ENCODE measurements at regions not wholly inside any gene's neighbourhood (a gene's known extent, or its start where the extent isn't known, plus 50 kb on each side); places are given as distances from the start of the nearest gene placed in this dataset.

DNA sequence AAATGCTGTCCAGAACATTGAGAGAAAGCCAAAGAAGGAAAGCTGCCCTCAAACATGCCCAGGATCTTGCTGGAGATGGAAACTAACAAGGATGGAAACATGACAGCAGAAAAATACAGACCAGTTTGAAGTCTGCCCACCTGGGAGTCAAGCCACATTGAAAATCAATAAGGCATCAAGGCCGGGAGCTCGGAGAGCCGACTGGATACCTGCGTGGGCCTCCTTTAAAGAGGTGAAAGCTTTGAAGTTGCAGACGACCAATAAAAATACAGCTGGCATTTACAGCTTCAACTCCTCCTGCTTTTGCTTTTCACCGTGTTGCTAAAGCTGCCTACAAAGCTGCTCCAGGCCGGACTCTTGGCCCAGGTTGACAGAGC, 279.7 kb downstream of the SRBD1 start:
- no peaks in the 10 kb centered on the region for H3K9me3 ChIP-seq (ENCODE audit: control insufficient read depth, insufficient read depth, low read depth, low read length)
- H3K27ac ChIP-seq (ENCODE audit: extremely low read depth, low read depth, low read length), result no peak overlapping the region
- ChIA-PET POLR2A (interaction anchor here (0.6 kb wide), 1 partner anchor 260 kb away, joined by 3 read pairs; no protein-coding TSS in a partner anchor), CTCF (interaction anchor here (0.5 to 0.6 kb wide), 2 partner anchors 257 to 447 kb away, joined by 3 read pairs; no protein-coding TSS in a partner anchor)
- H3K4me1 ChIP-seq (ENCODE audit: control insufficient read depth, insufficient read depth, low read length), result no peaks in the 10 kb centered on the region
- H3K4me3 ChIP-seq (ENCODE audit: low read depth, low read length), result no peak overlapping the region
- no peak for TF ChIP-seq ZNF394 (tag by site-specific recombination; IDR thresholded peaks at IDR 0.05; ENCODE audit: borderline replicate concordance)
- no peaks in the 10 kb centered on the region for H3K36me3 ChIP-seq (ENCODE audit: control insufficient read depth in 2 of 2, insufficient read depth in 1 of 2, low read length in 2 of 2)

- TF ChIP-seq ZBTB7A (tag by site-specific recombination; IDR thresholded peaks at IDR 0.05; ENCODE audit: low read depth) (no peak), ZNF112 (tag by site-specific recombination; IDR thresholded peaks at IDR 0.05) (no peak), ZFP69B (tag by site-specific recombination; IDR thresholded peaks at IDR 0.05) (no peak), ZNF843 (tag by site-specific recombination; IDR thresholded peaks at IDR 0.05) (no peak), PRDM1 (tag by site-specific recombination; IDR thresholded peaks at IDR 0.05) (no peak), REPIN1 (tag by site-specific recombination; IDR thresholded peaks at IDR 0.05; ENCODE audit: low read depth) (no peak), ZNF521 (tag by site-specific recombination; IDR thresholded peaks at IDR 0.05) (no peak), ZNF580 (tag by site-specific recombination; IDR thresholded peaks at IDR 0.05) (no peak), GLIS1 (tag by site-specific recombination; IDR thresholded peaks at IDR 0.05) (no peak), ZNF274 (IDR thresholded peaks at IDR 0.05; ENCODE audit: low read length) (no peak), ZNF274 (tag by site-specific recombination; IDR thresholded peaks at IDR 0.05; ENCODE audit: borderline replicate concordance) (no peak), ZNF626 (tag by site-specific recombination; IDR thresholded peaks at IDR 0.05) (no peak), ZNF426 (tag by site-specific recombination; IDR thresholded peaks at IDR 0.05) (no peak), ZNF19 (tag by site-specific recombination; IDR thresholded peaks at IDR 0.05; ENCODE audit: low read depth) (no peak)
- TF ChIP-seq, protein P1, sequence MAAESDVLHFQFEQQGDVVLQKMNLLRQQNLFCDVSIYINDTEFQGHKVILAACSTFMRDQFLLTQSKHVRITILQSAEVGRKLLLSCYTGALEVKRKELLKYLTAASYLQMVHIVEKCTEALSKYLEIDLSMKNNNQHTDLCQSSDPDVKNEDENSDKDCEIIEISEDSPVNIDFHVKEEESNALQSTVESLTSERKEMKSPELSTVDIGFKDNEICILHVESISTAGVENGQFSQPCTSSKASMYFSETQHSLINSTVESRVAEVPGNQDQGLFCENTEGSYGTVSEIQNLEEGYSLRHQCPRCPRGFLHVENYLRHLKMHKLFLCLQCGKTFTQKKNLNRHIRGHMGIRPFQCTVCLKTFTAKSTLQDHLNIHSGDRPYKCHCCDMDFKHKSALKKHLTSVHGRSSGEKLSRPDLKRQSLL (tag by site-specific recombination; IDR thresholded peaks at IDR 0.05), result no peak
- TF ChIP-seq, protein P2, sequence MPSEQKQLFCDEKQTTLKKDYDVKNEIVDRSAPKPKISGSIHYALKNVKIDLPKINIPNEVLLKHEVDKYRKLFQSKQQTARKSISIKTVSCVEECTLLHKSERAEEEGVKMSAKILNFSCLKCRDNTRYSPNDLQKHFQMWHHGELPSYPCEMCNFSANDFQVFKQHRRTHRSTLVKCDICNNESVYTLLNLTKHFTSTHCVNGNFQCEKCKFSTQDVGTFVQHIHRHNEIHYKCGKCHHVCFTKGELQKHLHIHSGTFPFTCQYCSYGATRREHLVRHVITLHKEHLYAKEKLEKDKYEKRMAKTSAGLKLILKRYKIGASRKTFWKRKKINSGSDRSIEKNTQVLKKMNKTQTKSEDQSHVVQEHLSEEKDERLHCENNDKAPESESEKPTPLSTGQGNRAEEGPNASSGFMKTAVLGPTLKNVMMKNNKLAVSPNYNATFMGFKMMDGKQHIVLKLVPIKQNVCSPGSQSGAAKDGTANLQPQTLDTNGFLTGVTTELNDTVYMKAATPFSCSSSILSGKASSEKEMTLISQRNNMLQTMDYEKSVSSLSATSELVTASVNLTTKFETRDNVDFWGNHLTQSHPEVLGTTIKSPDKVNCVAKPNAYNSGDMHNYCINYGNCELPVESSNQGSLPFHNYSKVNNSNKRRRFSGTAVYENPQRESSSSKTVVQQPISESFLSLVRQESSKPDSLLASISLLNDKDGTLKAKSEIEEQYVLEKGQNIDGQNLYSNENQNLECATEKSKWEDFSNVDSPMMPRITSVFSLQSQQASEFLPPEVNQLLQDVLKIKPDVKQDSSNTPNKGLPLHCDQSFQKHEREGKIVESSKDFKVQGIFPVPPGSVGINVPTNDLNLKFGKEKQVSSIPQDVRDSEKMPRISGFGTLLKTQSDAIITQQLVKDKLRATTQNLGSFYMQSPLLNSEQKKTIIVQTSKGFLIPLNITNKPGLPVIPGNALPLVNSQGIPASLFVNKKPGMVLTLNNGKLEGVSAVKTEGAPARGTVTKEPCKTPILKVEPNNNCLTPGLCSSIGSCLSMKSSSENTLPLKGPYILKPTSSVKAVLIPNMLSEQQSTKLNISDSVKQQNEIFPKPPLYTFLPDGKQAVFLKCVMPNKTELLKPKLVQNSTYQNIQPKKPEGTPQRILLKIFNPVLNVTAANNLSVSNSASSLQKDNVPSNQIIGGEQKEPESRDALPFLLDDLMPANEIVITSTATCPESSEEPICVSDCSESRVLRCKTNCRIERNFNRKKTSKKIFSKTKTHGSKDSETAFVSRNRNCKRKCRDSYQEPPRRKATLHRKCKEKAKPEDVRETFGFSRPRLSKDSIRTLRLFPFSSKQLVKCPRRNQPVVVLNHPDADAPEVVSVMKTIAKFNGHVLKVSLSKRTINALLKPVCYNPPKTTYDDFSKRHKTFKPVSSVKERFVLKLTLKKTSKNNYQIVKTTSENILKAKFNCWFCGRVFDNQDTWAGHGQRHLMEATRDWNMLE (tag by site-specific recombination; conservative IDR thresholded peaks at IDR 0.05; ENCODE audit: low read depth), result no peak
- TF ChIP-seq, protein P3, sequence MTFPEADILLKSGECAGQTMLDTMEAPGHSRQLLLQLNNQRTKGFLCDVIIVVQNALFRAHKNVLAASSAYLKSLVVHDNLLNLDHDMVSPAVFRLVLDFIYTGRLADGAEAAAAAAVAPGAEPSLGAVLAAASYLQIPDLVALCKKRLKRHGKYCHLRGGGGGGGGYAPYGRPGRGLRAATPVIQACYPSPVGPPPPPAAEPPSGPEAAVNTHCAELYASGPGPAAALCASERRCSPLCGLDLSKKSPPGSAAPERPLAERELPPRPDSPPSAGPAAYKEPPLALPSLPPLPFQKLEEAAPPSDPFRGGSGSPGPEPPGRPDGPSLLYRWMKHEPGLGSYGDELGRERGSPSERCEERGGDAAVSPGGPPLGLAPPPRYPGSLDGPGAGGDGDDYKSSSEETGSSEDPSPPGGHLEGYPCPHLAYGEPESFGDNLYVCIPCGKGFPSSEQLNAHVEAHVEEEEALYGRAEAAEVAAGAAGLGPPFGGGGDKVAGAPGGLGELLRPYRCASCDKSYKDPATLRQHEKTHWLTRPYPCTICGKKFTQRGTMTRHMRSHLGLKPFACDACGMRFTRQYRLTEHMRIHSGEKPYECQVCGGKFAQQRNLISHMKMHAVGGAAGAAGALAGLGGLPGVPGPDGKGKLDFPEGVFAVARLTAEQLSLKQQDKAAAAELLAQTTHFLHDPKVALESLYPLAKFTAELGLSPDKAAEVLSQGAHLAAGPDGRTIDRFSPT (tag by site-specific recombination; IDR thresholded peaks at IDR 0.05), result no peak
- TF ChIP-seq, protein P4, sequence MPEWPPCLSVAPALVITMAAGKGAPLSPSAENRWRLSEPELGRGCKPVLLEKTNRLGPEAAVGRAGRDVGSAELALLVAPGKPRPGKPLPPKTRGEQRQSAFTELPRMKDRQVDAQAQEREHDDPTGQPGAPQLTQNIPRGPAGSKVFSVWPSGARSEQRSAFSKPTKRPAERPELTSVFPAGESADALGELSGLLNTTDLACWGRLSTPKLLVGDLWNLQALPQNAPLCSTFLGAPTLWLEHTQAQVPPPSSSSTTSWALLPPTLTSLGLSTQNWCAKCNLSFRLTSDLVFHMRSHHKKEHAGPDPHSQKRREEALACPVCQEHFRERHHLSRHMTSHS (tag by site-specific recombination; IDR thresholded peaks at IDR 0.05), result no peak
- no peaks in the 10 kb centered on the region for H3K36me3 ChIP-seq (ENCODE audit: control insufficient read depth in 2 of 2, insufficient read depth in 1 of 2, low read length in 2 of 2)
- POLR2A ChIA-PET, result interaction anchor here (0.6 kb wide), 1 partner anchor 259 kb away, joined by 3 read pairs; no protein-coding TSS in a partner anchor
- no peaks in the 10 kb centered on the region for H3K4me1 ChIP-seq (ENCODE audit: control insufficient read depth, insufficient read depth, low read length)
- no peak overlapping the region for H3K27ac ChIP-seq (ENCODE audit: extremely low read depth, low read depth, low read length)
- CTCF ChIA-PET, result interaction anchor here (0.5 to 0.6 kb wide), 3 partner anchors 53 to 447 kb away, joined by 3 read pairs; no protein-coding TSS in a partner anchor
- H3K4me3 ChIP-seq (ENCODE audit: low read depth, low read length), result no peak overlapping the region
- H3K9me3 ChIP-seq (ENCODE audit: control insufficient read depth, insufficient read depth, low read depth, low read length), result no peaks in the 10 kb centered on the region
Measured at GRCh38 chr2:45330637-45331409, 280.2 kb downstream of the SRBD1 start.
